Stomach (tissue), 4 donors: ENCODE measurements at regions not wholly inside any gene's neighbourhood (a gene's known extent, or its start where the extent isn't known, plus 50 kb on each side); places are given as distances from the start of the nearest gene placed in this dataset.

Source experiments
- EP300 ChIP-seq: sonication (generic); formaldehyde crosslinking; IDR thresholded peaks from one replicate; pipeline ENCODE4 v1.6.1; 2017; ENCODE audit warnings: antibody characterized with exemption
- POLR2A ChIP-seq, 4 donors: fragments of 450-650 bp; IDR thresholded peaks; one replicate each; pipeline ENCODE4 v1.6.1; 2016; ENCODE audit warnings: antibody characterized with exemption in 4 of 4, control low read depth in 2 of 4, mild to moderate bottlenecking in 1 of 4, moderate library complexity in 1 of 4
- POLR2AphosphoS5 ChIP-seq, 3 donors: sonication (generic); formaldehyde crosslinking; IDR thresholded peaks; one replicate each; pipeline ENCODE4 v1.6.1; 2016; ENCODE audit warnings: antibody characterized with exemption in 3 of 3
- TF ChIP-seq, protein P1 (sequence below), 7 experiments: fragments of 450-650 bp in 4 of 7; fragments of 200-600 bp in 3 of 7; sonication (generic) in 3 of 7; IDR thresholded peaks; one replicate each; pipeline ENCODE4 v1.5.1; 2016 to 2019; ENCODE audit warnings: antibody characterized with exemption in 7 of 7, control low read depth in 2 of 7, mild to moderate bottlenecking in 1 of 7

DNA sequence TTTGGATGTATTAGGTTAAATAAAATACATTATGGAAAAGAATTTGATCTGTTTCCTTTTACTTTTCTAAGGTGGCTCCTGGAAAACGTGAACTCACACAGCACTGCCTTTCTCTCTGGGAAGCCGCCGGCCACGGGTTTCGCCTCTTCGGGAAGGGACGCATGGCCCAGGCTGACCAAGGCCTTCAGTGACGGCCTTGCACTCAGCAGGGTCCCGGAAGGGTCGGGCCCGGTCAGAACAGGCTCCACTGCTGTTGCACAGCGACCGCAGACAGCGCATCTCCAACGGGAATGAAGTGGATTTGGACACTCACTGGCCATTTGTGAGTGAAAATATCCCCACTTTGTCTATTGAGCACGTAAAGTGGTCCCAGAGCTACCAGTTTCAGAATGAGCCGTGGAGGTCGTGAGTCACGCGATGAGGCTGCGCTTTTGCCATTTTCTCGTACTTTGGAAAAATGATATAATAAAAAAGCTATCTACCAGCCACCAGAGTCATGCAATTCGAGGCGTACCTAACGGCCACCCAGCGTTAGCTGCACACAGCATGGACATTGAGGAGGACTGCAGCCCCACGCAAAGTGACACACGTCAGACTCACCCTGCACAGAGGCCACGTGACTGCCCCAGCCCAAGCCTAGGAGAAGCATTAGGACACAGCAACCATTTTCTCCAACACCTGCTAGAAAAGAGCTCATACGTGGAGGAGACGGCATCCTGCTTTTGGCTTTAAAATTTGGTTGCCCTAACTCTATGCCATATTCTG is 244.3 kb downstream of the TTLL2 start:
- TF ChIP-seq, protein P1, sequence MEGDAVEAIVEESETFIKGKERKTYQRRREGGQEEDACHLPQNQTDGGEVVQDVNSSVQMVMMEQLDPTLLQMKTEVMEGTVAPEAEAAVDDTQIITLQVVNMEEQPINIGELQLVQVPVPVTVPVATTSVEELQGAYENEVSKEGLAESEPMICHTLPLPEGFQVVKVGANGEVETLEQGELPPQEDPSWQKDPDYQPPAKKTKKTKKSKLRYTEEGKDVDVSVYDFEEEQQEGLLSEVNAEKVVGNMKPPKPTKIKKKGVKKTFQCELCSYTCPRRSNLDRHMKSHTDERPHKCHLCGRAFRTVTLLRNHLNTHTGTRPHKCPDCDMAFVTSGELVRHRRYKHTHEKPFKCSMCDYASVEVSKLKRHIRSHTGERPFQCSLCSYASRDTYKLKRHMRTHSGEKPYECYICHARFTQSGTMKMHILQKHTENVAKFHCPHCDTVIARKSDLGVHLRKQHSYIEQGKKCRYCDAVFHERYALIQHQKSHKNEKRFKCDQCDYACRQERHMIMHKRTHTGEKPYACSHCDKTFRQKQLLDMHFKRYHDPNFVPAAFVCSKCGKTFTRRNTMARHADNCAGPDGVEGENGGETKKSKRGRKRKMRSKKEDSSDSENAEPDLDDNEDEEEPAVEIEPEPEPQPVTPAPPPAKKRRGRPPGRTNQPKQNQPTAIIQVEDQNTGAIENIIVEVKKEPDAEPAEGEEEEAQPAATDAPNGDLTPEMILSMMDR (IDR thresholded peaks at IDR 0.05), result no peak
- no peak for TF ChIP-seq POLR2A (IDR thresholded peaks at IDR 0.05)
- TF ChIP-seq POLR2AphosphoS5 (IDR thresholded peaks at IDR 0.05), result no peak
- no peak for TF ChIP-seq EP300
